Fibroblast of lung (primary cell): ENCODE measurements at regions not wholly inside any gene's neighbourhood (a gene's known extent, or its start where the extent isn't known, plus 50 kb on each side); places are given as distances from the start of the nearest gene placed in this dataset.

Experiments used
- DNase-seq, 2 donors: peaks; one replicate each; pipeline versions ENCODE4 v3.0.0 to v3.0.0-alpha.2; 2010; ENCODE audit warnings: low read depth in 2 of 2
- H2AFZ ChIP-seq: 2 replicates; pipeline ENCODE4 v1.5.1; 2012; ENCODE audit warnings: low read length, control low read depth, inconsistent platforms
- H3K27ac ChIP-seq: 2 replicates; pipeline ENCODE4 v1.5.1; 2011; ENCODE audit warnings: low read length, control low read depth; ENCODE audit not compliant: insufficient read depth
- H3K27me3 ChIP-seq: 2 replicates; pipeline ENCODE4 v1.5.1; 2011; ENCODE audit warnings: mild to moderate bottlenecking, low read length; ENCODE audit not compliant: control insufficient read depth, insufficient read depth
- H3K36me3 ChIP-seq: 2 replicates; pipeline ENCODE4 v1.5.1; 2011; ENCODE audit warnings: low read length; ENCODE audit not compliant: control insufficient read depth, insufficient read depth
- H3K4me1 ChIP-seq: 2 replicates; pipeline ENCODE4 v1.5.1; 2011; ENCODE audit warnings: low read length; ENCODE audit not compliant: control insufficient read depth, insufficient read depth; ENCODE audit errors: extremely low read depth
- H3K4me2 ChIP-seq: 2 replicates; pipeline ENCODE4 v1.5.1; 2011; ENCODE audit warnings: low read length, control low read depth; ENCODE audit not compliant: insufficient read depth; ENCODE audit errors: extremely low read depth
- H3K4me3 ChIP-seq, 4 experiments: fragments of 200-600 bp in 1 of 4; sonication (generic) in 1 of 4; replicated peaks in 1 of 4; 2 replicates each; pipeline ENCODE4 v1.5.1; 2011 to 2016; ENCODE audit warnings: low read length in 4 of 4, low read depth in 3 of 4, mild to moderate bottlenecking in 3 of 4, control low read depth in 2 of 4, inconsistent platforms in 1 of 4, mixed read lengths in 1 of 4; ENCODE audit not compliant: insufficient read depth in 1 of 4; ENCODE audit errors: control extremely low read depth in 1 of 4
- H3K79me2 ChIP-seq: 2 replicates; pipeline ENCODE4 v1.5.1; 2012; ENCODE audit warnings: mild to moderate bottlenecking, low read length, inconsistent platforms; ENCODE audit not compliant: control insufficient read depth, insufficient read depth
- H3K9ac ChIP-seq: 2 replicates; pipeline ENCODE4 v1.5.1; 2011; ENCODE audit warnings: mild to moderate bottlenecking, low read length, control low read depth; ENCODE audit not compliant: insufficient read depth
- H3K9me3 ChIP-seq: 2 replicates; pipeline ENCODE4 v1.5.1; 2012; ENCODE audit warnings: low read depth, low read length; ENCODE audit not compliant: control insufficient read depth, insufficient read depth
- H4K20me1 ChIP-seq: 2 replicates; pipeline ENCODE4 v1.5.1; 2011; ENCODE audit warnings: low read length; ENCODE audit not compliant: control insufficient read depth, insufficient read depth; ENCODE audit errors: extremely low read depth
- EZH2 ChIP-seq: IDR thresholded peaks from 2 replicates; pipeline ENCODE4 v1.5.1; 2012; ENCODE audit warnings: low read length, control low read depth, mild to moderate bottlenecking; ENCODE audit errors: missing control alignments
- TF ChIP-seq, protein P1 (sequence below), 2 donors: IDR thresholded peaks in 1 of 2; conservative IDR thresholded peaks in 1 of 2; 1 replicate in 1 of 2; 2 replicates in 1 of 2; pipeline ENCODE4 v1.5.1; 2011 to 2012; ENCODE audit warnings: low read length in 2 of 2, control low read depth in 1 of 2, inconsistent platforms in 1 of 2, low read depth in 1 of 2, mild to moderate bottlenecking in 1 of 2

DNA sequence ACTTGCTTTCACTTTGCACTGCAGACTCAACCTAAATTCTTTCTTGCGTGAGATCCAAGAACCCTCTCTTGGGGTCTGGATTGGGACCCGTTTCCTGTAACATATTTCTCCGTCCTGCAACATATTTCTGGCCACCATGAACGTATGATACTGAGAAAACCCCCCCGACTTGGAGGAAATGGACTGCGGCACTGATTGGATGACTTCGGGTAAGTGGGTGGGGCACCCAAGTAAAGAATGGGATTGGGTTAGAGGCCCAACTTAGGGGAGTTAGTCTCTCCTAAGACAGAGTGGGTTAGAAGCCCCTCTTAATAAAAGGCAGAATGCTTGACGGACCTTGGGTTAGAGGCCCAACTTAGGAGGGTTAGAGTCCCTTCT lies 690.4 kb downstream of the UQCRFS1 start:
- Histone ChIP-seq H3K9me3 (no peaks in the 10 kb centered on the region), H3K27ac (no peak overlapping the region), H3K9ac (no peak overlapping the region), H3K36me3 (no peaks in the 10 kb centered on the region), H3K4me1 (no peaks in the 10 kb centered on the region), H3K4me3 (no peak overlapping the region), H3K4me2 (no peak overlapping the region), H4K20me1 (no peaks in the 10 kb centered on the region), H3K27me3 (no peaks in the 10 kb centered on the region), H3K79me2 (no peaks in the 10 kb centered on the region), H2AFZ (no peak overlapping the region)
- DNase-seq, result no peak
- no peak for TF ChIP-seq EZH2
- TF ChIP-seq, protein P1, sequence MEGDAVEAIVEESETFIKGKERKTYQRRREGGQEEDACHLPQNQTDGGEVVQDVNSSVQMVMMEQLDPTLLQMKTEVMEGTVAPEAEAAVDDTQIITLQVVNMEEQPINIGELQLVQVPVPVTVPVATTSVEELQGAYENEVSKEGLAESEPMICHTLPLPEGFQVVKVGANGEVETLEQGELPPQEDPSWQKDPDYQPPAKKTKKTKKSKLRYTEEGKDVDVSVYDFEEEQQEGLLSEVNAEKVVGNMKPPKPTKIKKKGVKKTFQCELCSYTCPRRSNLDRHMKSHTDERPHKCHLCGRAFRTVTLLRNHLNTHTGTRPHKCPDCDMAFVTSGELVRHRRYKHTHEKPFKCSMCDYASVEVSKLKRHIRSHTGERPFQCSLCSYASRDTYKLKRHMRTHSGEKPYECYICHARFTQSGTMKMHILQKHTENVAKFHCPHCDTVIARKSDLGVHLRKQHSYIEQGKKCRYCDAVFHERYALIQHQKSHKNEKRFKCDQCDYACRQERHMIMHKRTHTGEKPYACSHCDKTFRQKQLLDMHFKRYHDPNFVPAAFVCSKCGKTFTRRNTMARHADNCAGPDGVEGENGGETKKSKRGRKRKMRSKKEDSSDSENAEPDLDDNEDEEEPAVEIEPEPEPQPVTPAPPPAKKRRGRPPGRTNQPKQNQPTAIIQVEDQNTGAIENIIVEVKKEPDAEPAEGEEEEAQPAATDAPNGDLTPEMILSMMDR (conservative IDR thresholded peaks at IDR 0.05 in 1 of 2, IDR thresholded peaks at IDR 0.05 in 1 of 2; ENCODE audit: low read depth in 1 of 2, low read length in 2 of 2), result no peak

DNA sequence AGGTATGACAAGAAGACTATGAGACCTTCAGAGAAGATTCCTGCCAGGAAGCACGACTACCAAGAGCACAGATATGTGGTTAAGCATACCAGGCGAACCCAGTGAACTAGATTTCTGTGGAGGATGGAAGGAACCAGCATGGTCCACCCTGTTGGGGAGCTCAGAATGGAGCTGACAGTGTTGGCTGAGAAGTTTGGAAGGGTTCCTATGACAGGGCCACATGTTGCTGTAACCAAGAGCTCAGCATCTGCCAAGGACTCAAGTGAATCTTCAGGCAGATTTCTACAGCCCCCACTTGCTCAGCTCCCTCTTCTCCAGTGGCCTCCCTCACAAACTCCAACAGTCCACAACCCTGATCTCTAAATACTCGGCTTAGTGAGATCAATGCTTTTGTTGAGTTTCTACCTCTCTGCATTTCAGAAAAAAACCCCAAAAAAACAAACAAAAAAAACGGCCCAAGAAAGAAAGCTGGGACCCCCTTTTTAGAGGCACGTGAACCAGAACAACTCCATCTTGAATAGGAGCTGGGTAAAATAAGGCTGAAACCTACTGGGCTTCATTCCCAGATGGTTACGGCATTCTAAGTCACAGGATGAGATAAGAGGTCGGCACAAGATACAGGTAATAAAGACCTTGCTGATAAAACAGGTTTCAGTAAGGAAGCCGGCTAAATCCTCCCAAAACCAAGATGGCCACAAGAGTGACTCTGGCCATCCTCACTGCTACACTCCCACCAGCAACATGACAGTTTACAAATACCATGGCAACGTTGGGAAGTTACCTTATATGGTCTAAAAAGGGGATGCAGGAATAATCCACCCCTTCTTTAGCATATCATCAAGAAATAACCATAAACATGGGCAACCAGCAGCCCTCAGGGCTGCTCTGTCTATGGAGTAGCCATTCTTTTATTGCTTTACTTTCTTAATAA lies 691.1 kb downstream of the UQCRFS1 start:
- H3K9ac ChIP-seq, result no peak overlapping the region
- H3K27ac ChIP-seq, result no peak overlapping the region
- no peak overlapping the region for H3K4me2 ChIP-seq
- no peaks in the 10 kb centered on the region for H3K79me2 ChIP-seq
- no peaks in the 10 kb centered on the region for H3K4me1 ChIP-seq
- H2AFZ ChIP-seq, result no peak overlapping the region
- H3K27me3 ChIP-seq, result no peaks in the 10 kb centered on the region
- H3K36me3 ChIP-seq, result no peaks in the 10 kb centered on the region
- no peak for DNase-seq
- H3K9me3 ChIP-seq, result no peaks in the 10 kb centered on the region
- TF ChIP-seq, protein P1 (conservative IDR thresholded peaks at IDR 0.05 in 1 of 2, IDR thresholded peaks at IDR 0.05 in 1 of 2; ENCODE audit: low read depth in 1 of 2, low read length in 2 of 2), result no peak
- no peak for TF ChIP-seq EZH2
- no peaks in the 10 kb centered on the region for H4K20me1 ChIP-seq
- H3K4me3 ChIP-seq, result no peak overlapping the region

DNA sequence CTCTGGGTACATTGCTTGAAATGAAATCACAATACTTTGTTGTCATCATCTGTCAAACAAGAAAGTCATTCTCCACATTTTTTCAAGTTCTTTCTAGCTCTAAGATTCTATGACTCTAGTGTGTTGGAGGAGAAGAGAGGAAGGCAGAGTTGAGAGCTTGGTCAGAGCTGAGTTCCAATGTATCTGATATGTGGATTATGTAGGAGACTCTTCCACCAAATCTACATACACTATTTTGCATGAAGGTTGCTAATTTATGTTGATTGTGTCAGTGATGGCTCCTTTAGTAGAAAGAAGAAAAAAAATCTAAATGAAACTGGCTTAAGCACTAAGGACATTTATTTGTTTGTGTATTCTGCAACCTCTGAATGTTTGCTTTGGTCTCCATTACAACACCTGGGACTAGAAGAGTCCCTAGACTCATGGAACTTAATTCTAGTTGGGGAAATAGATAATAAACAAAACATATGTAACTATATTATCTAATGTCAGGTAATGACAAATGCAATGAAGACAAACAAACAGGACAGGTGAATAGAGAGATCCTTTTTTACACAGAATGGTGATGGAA lies 691.9 kb downstream of the UQCRFS1 start:
- no peaks in the 10 kb centered on the region for H3K79me2 ChIP-seq
- no peak overlapping the region for H3K27ac ChIP-seq
- no peaks in the 10 kb centered on the region for H3K9me3 ChIP-seq
- H2AFZ ChIP-seq, result no peak overlapping the region
- H3K36me3 ChIP-seq, result no peaks in the 10 kb centered on the region
- H3K4me1 ChIP-seq, result no peaks in the 10 kb centered on the region
- no peaks in the 10 kb centered on the region for H3K27me3 ChIP-seq
- TF ChIP-seq, protein P1 (conservative IDR thresholded peaks at IDR 0.05 in 1 of 2, IDR thresholded peaks at IDR 0.05 in 1 of 2; ENCODE audit: low read depth in 1 of 2, low read length in 2 of 2), result no peak
- TF ChIP-seq EZH2, result no peak
- no peak overlapping the region for H3K4me3 ChIP-seq
- DNase-seq, result no peak
- H4K20me1 ChIP-seq, result no peaks in the 10 kb centered on the region
- H3K4me2 ChIP-seq, result no peak overlapping the region
- H3K9ac ChIP-seq, result no peak overlapping the region
